SK-N-SH treated with all-trans-retinoic acid at 6 μM for 48 hours (cell line): ENCODE measurements at regions not wholly inside any gene's neighbourhood (a gene's known extent, or its start where the extent isn't known, plus 50 kb on each side); places are given as distances from the start of the nearest gene placed in this dataset.

Experiments
- ISL1 ChIP-seq: fragments of 250-450 bp; sonication (Bioruptor Pico); IDR thresholded peaks from 2 replicates; pipeline ENCODE4 v2.1.2; 2022; ENCODE audit warnings: mild to moderate bottlenecking, moderate library complexity
- RARB ChIP-seq: fragments of 250-450 bp; sonication (Bioruptor Pico); IDR thresholded peaks from 2 replicates; pipeline ENCODE4 v1.8.0; 2021; ENCODE audit warnings: mild to moderate bottlenecking, moderate library complexity
- TF ChIP-seq, protein P1 (sequence below): fragments of 250-450 bp; sonication (Bioruptor Pico); IDR thresholded peaks from 2 replicates; pipeline ENCODE4 v1.8.0; 2021; ENCODE audit warnings: low read depth, mild to moderate bottlenecking, moderate library complexity, borderline replicate concordance
- TF ChIP-seq, protein P2 (sequence below): fragments of 250-450 bp; sonication (Bioruptor Pico); IDR thresholded peaks from 2 replicates; pipeline ENCODE4 v1.5.1; 2021; ENCODE audit warnings: mild to moderate bottlenecking, moderate library complexity
- TF ChIP-seq, protein P3 (sequence below): fragments of 250-450 bp; sonication (Bioruptor Pico); IDR thresholded peaks from 2 replicates; pipeline ENCODE4 v1.8.0; 2020; ENCODE audit warnings: mild to moderate bottlenecking, moderate library complexity, borderline replicate concordance
- TF ChIP-seq, protein P4 (sequence below): fragments of 250-450 bp; sonication (Bioruptor Pico); IDR thresholded peaks from 2 replicates; pipeline ENCODE4 v1.5.1; 2020; ENCODE audit warnings: low read depth, mild to moderate bottlenecking, moderate library complexity

DNA sequence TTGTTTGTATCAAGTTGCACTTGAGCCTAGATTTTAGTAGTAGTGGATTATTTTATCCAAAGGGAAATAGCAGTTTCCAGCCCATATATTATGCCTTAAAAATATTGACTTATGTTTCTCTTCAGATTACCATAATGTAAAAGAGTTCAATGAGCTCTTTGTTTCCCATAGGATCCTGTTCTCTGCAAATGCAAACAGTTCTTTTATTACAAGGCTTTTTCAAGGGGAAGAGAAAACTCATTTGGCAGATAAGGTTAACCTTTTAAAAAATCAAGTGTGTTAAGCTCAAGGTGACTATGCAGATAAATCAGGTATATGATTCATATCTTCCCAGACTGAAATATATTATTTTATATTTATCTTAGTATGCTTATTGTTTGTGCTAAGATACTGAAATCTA is 961.2 kb upstream of the SPRY2 start:
- no peak for TF ChIP-seq RARB (CRISPR knock-in tag)
- TF ChIP-seq ISL1 (CRISPR knock-in tag): no peak
- TF ChIP-seq, protein P1, sequence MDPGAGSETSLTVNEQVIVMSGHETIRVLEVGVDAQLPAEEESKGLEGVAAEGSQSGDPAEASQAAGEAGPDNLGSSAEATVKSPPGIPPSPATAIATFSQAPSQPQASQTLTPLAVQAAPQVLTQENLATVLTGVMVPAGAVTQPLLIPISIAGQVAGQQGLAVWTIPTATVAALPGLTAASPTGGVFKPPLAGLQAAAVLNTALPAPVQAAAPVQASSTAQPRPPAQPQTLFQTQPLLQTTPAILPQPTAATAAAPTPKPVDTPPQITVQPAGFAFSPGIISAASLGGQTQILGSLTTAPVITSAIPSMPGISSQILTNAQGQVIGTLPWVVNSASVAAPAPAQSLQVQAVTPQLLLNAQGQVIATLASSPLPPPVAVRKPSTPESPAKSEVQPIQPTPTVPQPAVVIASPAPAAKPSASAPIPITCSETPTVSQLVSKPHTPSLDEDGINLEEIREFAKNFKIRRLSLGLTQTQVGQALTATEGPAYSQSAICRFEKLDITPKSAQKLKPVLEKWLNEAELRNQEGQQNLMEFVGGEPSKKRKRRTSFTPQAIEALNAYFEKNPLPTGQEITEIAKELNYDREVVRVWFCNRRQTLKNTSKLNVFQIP (CRISPR knock-in tag): no peak
- TF ChIP-seq, protein P2, sequence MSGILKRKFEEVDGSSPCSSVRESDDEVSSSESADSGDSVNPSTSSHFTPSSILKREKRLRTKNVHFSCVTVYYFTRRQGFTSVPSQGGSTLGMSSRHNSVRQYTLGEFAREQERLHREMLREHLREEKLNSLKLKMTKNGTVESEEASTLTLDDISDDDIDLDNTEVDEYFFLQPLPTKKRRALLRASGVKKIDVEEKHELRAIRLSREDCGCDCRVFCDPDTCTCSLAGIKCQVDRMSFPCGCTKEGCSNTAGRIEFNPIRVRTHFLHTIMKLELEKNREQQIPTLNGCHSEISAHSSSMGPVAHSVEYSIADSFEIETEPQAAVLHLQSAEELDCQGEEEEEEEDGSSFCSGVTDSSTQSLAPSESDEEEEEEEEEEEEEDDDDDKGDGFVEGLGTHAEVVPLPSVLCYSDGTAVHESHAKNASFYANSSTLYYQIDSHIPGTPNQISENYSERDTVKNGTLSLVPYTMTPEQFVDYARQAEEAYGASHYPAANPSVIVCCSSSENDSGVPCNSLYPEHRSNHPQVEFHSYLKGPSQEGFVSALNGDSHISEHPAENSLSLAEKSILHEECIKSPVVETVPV (CRISPR knock-in tag): no peak
- TF ChIP-seq, protein P3, sequence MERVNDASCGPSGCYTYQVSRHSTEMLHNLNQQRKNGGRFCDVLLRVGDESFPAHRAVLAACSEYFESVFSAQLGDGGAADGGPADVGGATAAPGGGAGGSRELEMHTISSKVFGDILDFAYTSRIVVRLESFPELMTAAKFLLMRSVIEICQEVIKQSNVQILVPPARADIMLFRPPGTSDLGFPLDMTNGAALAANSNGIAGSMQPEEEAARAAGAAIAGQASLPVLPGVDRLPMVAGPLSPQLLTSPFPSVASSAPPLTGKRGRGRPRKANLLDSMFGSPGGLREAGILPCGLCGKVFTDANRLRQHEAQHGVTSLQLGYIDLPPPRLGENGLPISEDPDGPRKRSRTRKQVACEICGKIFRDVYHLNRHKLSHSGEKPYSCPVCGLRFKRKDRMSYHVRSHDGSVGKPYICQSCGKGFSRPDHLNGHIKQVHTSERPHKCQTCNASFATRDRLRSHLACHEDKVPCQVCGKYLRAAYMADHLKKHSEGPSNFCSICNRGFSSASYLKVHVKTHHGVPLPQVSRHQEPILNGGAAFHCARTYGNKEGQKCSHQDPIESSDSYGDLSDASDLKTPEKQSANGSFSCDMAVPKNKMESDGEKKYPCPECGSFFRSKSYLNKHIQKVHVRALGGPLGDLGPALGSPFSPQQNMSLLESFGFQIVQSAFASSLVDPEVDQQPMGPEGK (CRISPR knock-in tag): no peak
- TF ChIP-seq, protein P4, sequence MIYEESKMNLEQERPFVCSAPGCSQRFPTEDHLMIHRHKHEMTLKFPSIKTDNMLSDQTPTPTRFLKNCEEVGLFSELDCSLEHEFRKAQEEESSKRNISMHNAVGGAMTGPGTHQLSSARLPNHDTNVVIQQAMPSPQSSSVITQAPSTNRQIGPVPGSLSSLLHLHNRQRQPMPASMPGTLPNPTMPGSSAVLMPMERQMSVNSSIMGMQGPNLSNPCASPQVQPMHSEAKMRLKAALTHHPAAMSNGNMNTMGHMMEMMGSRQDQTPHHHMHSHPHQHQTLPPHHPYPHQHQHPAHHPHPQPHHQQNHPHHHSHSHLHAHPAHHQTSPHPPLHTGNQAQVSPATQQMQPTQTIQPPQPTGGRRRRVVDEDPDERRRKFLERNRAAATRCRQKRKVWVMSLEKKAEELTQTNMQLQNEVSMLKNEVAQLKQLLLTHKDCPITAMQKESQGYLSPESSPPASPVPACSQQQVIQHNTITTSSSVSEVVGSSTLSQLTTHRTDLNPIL (CRISPR knock-in tag): no peak
